HK-2 (cell line): ENCODE measurements at regions not wholly inside any gene's neighbourhood (a gene's known extent, or its start where the extent isn't known, plus 50 kb on each side); places are given as distances from the start of the nearest gene placed in this dataset.
"Not testable (repeated sequence)": the region's sequence is repeated elsewhere in the genome, so short reads cannot be mapped to it uniquely, and the experiment has no call there.

Experiments used
- DNase-seq: peaks from one replicate; pipeline ENCODE4 v3.0.0-alpha.2; 2018; ENCODE audit not compliant: unreplicated experiment

GRCh38 chr6:40692337-40692736 is 105.2 kb upstream of the LRFN2 start:
- no peak for DNase-seq

GRCh38 chr6:40689185-40689584 is 102.0 kb upstream of the LRFN2 start:
- no peak for DNase-seq

- no peak for DNase-seq
Observed at GRCh38 chr6:40688214-40688761, 101.1 kb upstream of the LRFN2 start.

- DNase-seq, result no peak
Observed at GRCh38 chr6:40685862-40686261, 98.7 kb upstream of the LRFN2 start.

- DNase-seq, result no peak
Observed at GRCh38 chr6:40681622-40682021, 94.5 kb upstream of the LRFN2 start.

GRCh38 chr6:40678941-40679340 is 91.8 kb upstream of the LRFN2 start:
- DNase-seq, result no peak

- no peak for DNase-seq
Observed at GRCh38 chr6:40674170-40674569, 87.0 kb upstream of the LRFN2 start.

GRCh38 chr6:40672087-40672486 is 84.9 kb upstream of the LRFN2 start:
- no peak for DNase-seq

GRCh38 chr6:40671694-40672050 is 84.5 kb upstream of the LRFN2 start:
- no peak for DNase-seq

GRCh38 chr6:40671001-40671693 is 84.0 kb upstream of the LRFN2 start:
- DNase-seq, result no peak

GRCh38 chr6:40669343-40669742 is 82.2 kb upstream of the LRFN2 start:
- no peak for DNase-seq

- DNase-seq, result no peak
Observed at GRCh38 chr6:40668203-40668602, 81.0 kb upstream of the LRFN2 start.

GRCh38 chr6:40666530-40666929 is 79.4 kb upstream of the LRFN2 start:
- DNase-seq, result no peak

- DNase-seq, result no peak
Observed at GRCh38 chr6:40661726-40662125, 74.6 kb upstream of the LRFN2 start.

- not testable (repeated sequence) for DNase-seq
Observed at GRCh38 chr6:40656772-40657171, 69.6 kb upstream of the LRFN2 start.

GRCh38 chr6:40654828-40655227 is 67.7 kb upstream of the LRFN2 start:
- DNase-seq, result no peak

- DNase-seq, result no peak
Observed at GRCh38 chr6:40645043-40645442, 57.9 kb upstream of the LRFN2 start.

GRCh38 chr6:40642837-40643236 is 55.7 kb upstream of the LRFN2 start:
- DNase-seq, result no peak

GRCh38 chr6:40642190-40642589 is 55.0 kb upstream of the LRFN2 start:
- no peak for DNase-seq

GRCh38 chr6:40640599-40641227 is 53.5 kb upstream of the LRFN2 start:
- DNase-seq, result no peak
